ENCODE measurements at regions not wholly inside any gene's neighbourhood (a gene's known extent, or its start where the extent isn't known, plus 50 kb on each side); places are given as distances from the start of the nearest gene placed in this dataset.

DNA sequence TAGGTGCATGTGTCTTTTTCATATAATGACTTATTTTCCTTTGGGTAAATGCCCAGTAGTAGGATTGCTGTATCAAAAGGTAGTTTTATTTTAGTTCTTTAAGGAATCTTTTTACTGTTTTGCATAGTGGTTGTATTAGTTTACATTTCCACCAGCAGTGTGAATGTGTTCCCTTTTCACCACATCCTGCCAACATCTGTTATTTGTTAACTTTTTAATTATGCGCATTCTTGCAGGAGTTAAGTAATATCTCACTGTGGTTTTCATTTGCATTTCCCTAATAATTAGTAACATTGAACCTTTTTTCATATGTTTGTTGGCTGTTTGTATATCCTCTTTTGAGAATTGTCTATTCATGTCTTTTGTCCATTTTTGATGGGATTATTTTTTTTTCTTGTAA, 1761.9 kb downstream of the PLA2G4A start:
- Histone ChIP-seq H2AFZ (ENCODE audit: low read length) (no peak overlapping the region), H3F3A (ENCODE audit: insufficient read depth, low read length) (no peaks in the 10 kb centered on the region), H3K4me3 (ENCODE audit: low read depth, low read length, poor library complexity, severe bottlenecking) (no peak overlapping the region), H3K36me3 (ENCODE audit: insufficient read depth, low read length) (no peaks in the 10 kb centered on the region), H3K4me1 (ENCODE audit: insufficient read depth, low read length, severe bottlenecking) (no peaks in the 10 kb centered on the region), H3K4me2 (ENCODE audit: low read length) (no peak overlapping the region), H3K9me2 (ENCODE audit: low read depth, low read length) (no peaks in the 10 kb centered on the region), H3K27ac (ENCODE audit: low read depth, low read length, poor library complexity, severe bottlenecking) (no peak overlapping the region), H4K20me1 (ENCODE audit: insufficient read depth, low read length) (no peaks in the 10 kb centered on the region), H3K27me3 (ENCODE audit: insufficient read depth, low read length) (no peaks in the 10 kb centered on the region), H3K9me3 (ENCODE audit: low read length) (no peaks in the 10 kb centered on the region), H3K79me2 (ENCODE audit: insufficient read depth, low read length) (no peaks in the 10 kb centered on the region), H3K9ac (ENCODE audit: low read length) (no peak overlapping the region)
- TF ChIP-seq CTCF (IDR thresholded peaks at IDR 0.05; ENCODE audit: low read length) (no peak), EZH2 (IDR thresholded peaks at IDR 0.05; ENCODE audit: borderline replicate concordance, low read length) (no peak)

DNA sequence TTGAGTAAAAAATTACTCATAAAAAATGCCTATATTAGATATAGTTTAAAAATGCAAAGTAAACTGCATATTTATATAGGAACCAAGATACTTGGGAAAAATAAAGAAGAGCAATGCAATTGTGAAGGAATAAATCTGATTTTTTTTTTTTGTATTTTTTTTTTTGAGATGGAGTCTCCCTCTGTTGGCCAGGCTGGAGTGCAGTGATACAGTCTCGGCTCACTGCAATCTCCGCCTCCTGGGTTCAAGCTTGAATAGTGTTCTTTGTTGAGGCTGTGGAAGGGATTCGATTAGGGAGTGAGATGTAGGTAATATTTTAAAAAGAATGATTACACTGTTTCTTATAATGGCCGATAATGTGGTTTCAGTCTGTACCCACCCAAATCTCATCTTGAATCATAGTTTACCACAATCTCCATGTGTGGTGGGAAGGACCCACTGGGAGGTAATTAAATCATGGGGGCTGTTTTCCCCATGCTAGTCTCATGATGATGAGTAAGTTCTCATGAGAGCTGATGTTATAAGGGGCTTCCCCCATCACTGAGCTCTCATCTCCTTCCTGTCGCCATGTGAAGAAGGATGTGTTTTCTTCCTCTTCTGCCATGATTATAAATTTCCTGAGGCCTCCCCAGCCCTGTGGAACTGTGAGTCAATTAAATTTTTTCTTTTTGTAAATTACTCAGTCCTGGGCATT, 1765.9 kb downstream of the PLA2G4A start:
- no peaks in the 10 kb centered on the region for H3K4me1 ChIP-seq (ENCODE audit: insufficient read depth, low read length, severe bottlenecking)
- H3K9me2 ChIP-seq (ENCODE audit: low read depth, low read length) = no peaks in the 10 kb centered on the region
- no peak for TF ChIP-seq EZH2 (IDR thresholded peaks at IDR 0.05; ENCODE audit: borderline replicate concordance, low read length)
- TF ChIP-seq CTCF (IDR thresholded peaks at IDR 0.05; ENCODE audit: low read length) = peak; percentile 21; the same call in 1 of the 2 replicates
- no peak overlapping the region for H3K27ac ChIP-seq (ENCODE audit: low read depth, low read length, poor library complexity, severe bottlenecking)
- H3K27me3 ChIP-seq (ENCODE audit: insufficient read depth, low read length) = no peaks in the 10 kb centered on the region
- H3K9ac ChIP-seq (ENCODE audit: low read length) = no peak overlapping the region
- H3K4me3 ChIP-seq (ENCODE audit: low read depth, low read length, poor library complexity, severe bottlenecking) = no peak overlapping the region
- no peaks in the 10 kb centered on the region for H3F3A ChIP-seq (ENCODE audit: insufficient read depth, low read length)
- no peaks in the 10 kb centered on the region for H3K9me3 ChIP-seq (ENCODE audit: low read length)
- no peak overlapping the region for H2AFZ ChIP-seq (ENCODE audit: low read length)
- no peaks in the 10 kb centered on the region for H3K36me3 ChIP-seq (ENCODE audit: insufficient read depth, low read length)
- no peaks in the 10 kb centered on the region for H3K79me2 ChIP-seq (ENCODE audit: insufficient read depth, low read length)
- H4K20me1 ChIP-seq (ENCODE audit: insufficient read depth, low read length) = no peaks in the 10 kb centered on the region
- H3K4me2 ChIP-seq (ENCODE audit: low read length) = no peak overlapping the region

DNA sequence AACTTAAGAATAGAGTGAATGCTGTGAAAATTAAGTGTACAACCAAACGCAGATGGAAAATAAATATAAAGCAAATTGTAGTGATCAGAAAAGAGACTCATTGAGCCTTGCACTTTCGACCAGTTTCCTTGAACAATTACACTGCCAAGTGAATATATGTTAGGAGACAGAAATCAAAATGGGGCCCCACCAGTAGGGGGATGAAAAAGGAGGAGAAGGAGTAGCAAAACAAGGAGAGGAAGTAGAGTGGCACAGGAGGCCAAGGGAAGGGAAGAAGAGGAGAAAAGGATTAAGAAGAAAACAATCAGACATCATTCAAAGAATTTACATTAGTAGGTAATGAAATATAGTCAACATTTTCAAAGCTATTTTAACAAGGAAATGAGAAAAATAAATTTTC, 1770.6 kb downstream of the PLA2G4A start:
- H4K20me1 ChIP-seq (ENCODE audit: insufficient read depth, low read length) = no peaks in the 10 kb centered on the region
- no peak overlapping the region for H2AFZ ChIP-seq (ENCODE audit: low read length)
- no peak overlapping the region for H3K4me2 ChIP-seq (ENCODE audit: low read length)
- no peaks in the 10 kb centered on the region for H3K36me3 ChIP-seq (ENCODE audit: insufficient read depth, low read length)
- no peaks in the 10 kb centered on the region for H3K9me3 ChIP-seq (ENCODE audit: low read length)
- no peaks in the 10 kb centered on the region for H3K4me1 ChIP-seq (ENCODE audit: insufficient read depth, low read length, severe bottlenecking)
- H3K9me2 ChIP-seq (ENCODE audit: low read depth, low read length) = no peaks in the 10 kb centered on the region
- no peaks in the 10 kb centered on the region for H3F3A ChIP-seq (ENCODE audit: insufficient read depth, low read length)
- no peak for TF ChIP-seq CTCF (IDR thresholded peaks at IDR 0.05; ENCODE audit: low read length)
- no peak for TF ChIP-seq EZH2 (IDR thresholded peaks at IDR 0.05; ENCODE audit: borderline replicate concordance, low read length)
- H3K27me3 ChIP-seq (ENCODE audit: insufficient read depth, low read length) = no peaks in the 10 kb centered on the region
- no peaks in the 10 kb centered on the region for H3K79me2 ChIP-seq (ENCODE audit: insufficient read depth, low read length)
- no peak overlapping the region for H3K9ac ChIP-seq (ENCODE audit: low read length)
- H3K27ac ChIP-seq (ENCODE audit: low read depth, low read length, poor library complexity, severe bottlenecking) = no peak overlapping the region
- no peak overlapping the region for H3K4me3 ChIP-seq (ENCODE audit: low read depth, low read length, poor library complexity, severe bottlenecking)
